Activated CD8-positive, alpha-beta T cell treated with anti-CD3 and anti-CD28 coated beads for 36 hours (primary cell): ENCODE measurements at regions not wholly inside any gene's neighbourhood (a gene's known extent, or its start where the extent isn't known, plus 50 kb on each side); places are given as distances from the start of the nearest gene placed in this dataset.
"Not testable (repeated sequence)": the region's sequence is repeated elsewhere in the genome, so short reads cannot be mapped to it uniquely, and the experiment has no call there.

Source experiments
- ATAC-seq: fragments of 200-7000 bp; cut with Tn5 transposase; one replicate; pipeline ENCODE4 v1.10.0; 2021; ENCODE audit warnings: mild to moderate bottlenecking, moderate library complexity
- CTCF ChIA-PET: fragments of 350-600 bp; sonication (Branson Sonifier 250); formaldehyde crosslinking; loops from one replicate; lab custom pipeline; 2021; ENCODE audit warnings: antibody characterized with exemption; lab: Charles Lee
- POLR2A ChIA-PET: fragments of 350-600 bp; sonication (Branson Sonifier 250); formaldehyde crosslinking; loops from one replicate; lab custom pipeline; 2021; ENCODE audit warnings: antibody characterized with exemption; lab: Charles Lee
- DNase-seq: peaks from one replicate; pipeline ENCODE4 v3.0.0-alpha.2; 2020
- H3K27ac Mint-ChIP-seq: one replicate; pipeline ENCODE4 v1.8.0; 2021; ENCODE audit warnings: mild to moderate bottlenecking, mixed read lengths
- H3K27me3 Mint-ChIP-seq: one replicate; pipeline ENCODE4 v1.8.0; 2021; ENCODE audit warnings: mixed read lengths
- H3K36me3 Mint-ChIP-seq: one replicate; pipeline ENCODE4 v1.8.0; 2021; ENCODE audit warnings: low read depth, mixed read lengths
- H3K4me1 Mint-ChIP-seq: one replicate; pipeline ENCODE4 v1.8.0; 2021; ENCODE audit warnings: low read depth, mixed read lengths
- H3K4me3 Mint-ChIP-seq: one replicate; pipeline ENCODE4 v1.8.0; 2021; ENCODE audit warnings: mild to moderate bottlenecking, moderate library complexity, mixed read lengths
- H3K9me3 Mint-ChIP-seq: one replicate; pipeline ENCODE4 v1.8.0; 2021; ENCODE audit warnings: mixed read lengths
- CTCF ChIP-seq: fragments of 200-600 bp; IDR thresholded peaks from one replicate; pipeline ENCODE4 v1.8.0; 2022; ENCODE audit warnings: antibody characterized with exemption, mild to moderate bottlenecking
- intact Hi-C: fragments of 100-400 bp; cut with micrococcal nuclease; formaldehyde crosslinking; loops from one replicate; pipeline ENCODE4 v1.10.0; 2022

- no peaks in the 10 kb centered on the region for H3K36me3 Mint-ChIP-seq
- DNase-seq: no peak
- ChIA-PET POLR2A (no interaction called here), CTCF (no interaction called here)
- intact Hi-C loops: no loop called here
- ATAC-seq: no peak
- H3K4me1 Mint-ChIP-seq: no peaks in the 10 kb centered on the region
- no peaks in the 10 kb centered on the region for H3K27me3 Mint-ChIP-seq
- no peaks in the 10 kb centered on the region for H3K9me3 Mint-ChIP-seq
- H3K4me3 Mint-ChIP-seq: no peak overlapping the region
- no peak overlapping the region for H3K27ac Mint-ChIP-seq
- no peak for TF ChIP-seq CTCF
Observed at GRCh38 chr2:103176294-103176915, 414.6 kb downstream of the TMEM182 start.

- Mint-ChIP-seq H3K9me3 (no peaks in the 10 kb centered on the region), H3K4me3 (no peak overlapping the region), H3K4me1 (no peaks in the 10 kb centered on the region), H3K36me3 (no peaks in the 10 kb centered on the region), H3K27ac (no peak overlapping the region), H3K27me3 (no peaks in the 10 kb centered on the region)
- POLR2A ChIA-PET: no interaction called here
- DNase-seq (no peak), ATAC-seq (no peak)
- no peak for TF ChIP-seq CTCF
- intact Hi-C loops: no loop called here
- CTCF ChIA-PET: interaction anchor here (2.2 kb wide), 1 partner anchor 19 kb away, joined by 5 read pairs; no protein-coding TSS in a partner anchor
Observed at GRCh38 chr2:103179798-103180197, 418.0 kb downstream of the TMEM182 start.

GRCh38 chr2:103183061-103183460, 421.2 kb downstream of the TMEM182 start:
- POLR2A ChIA-PET: no interaction called here

GRCh38 chr2:103196802-103197201, 435.0 kb downstream of the TMEM182 start:
- H3K4me3 Mint-ChIP-seq: no peak overlapping the region
- POLR2A ChIA-PET: no interaction called here
- TF ChIP-seq CTCF: no peak
- no peaks in the 10 kb centered on the region for H3K36me3 Mint-ChIP-seq
- H3K27ac Mint-ChIP-seq: no peak overlapping the region
- DNase-seq (no peak), ATAC-seq (no peak)
- H3K9me3 Mint-ChIP-seq: peaks cover 5% of the 10 kb centered on the region
- H3K4me1 Mint-ChIP-seq: no peaks in the 10 kb centered on the region
- CTCF ChIA-PET: no interaction called here
- intact Hi-C loops: no loop called here
- no peaks in the 10 kb centered on the region for H3K27me3 Mint-ChIP-seq

More at GRCh38 chr2:103183061-103183460, 421.2 kb downstream of the TMEM182 start:
- no peaks in the 10 kb centered on the region for H3K4me1 Mint-ChIP-seq
- DNase-seq (no peak), ATAC-seq (no peak)
- intact Hi-C loops: no loop called here
- CTCF ChIA-PET: no interaction called here
- H3K27me3 Mint-ChIP-seq: no peaks in the 10 kb centered on the region
- TF ChIP-seq CTCF: no peak
- H3K9me3 Mint-ChIP-seq: peaks cover under 1% of the 10 kb centered on the region
- no peak overlapping the region for H3K4me3 Mint-ChIP-seq
- H3K36me3 Mint-ChIP-seq: no peaks in the 10 kb centered on the region
- no peak overlapping the region for H3K27ac Mint-ChIP-seq

GRCh38 chr2:103200774-103201173, 438.9 kb downstream of the TMEM182 start:
- intact Hi-C loops, DNase-seq, CTCF ChIA-PET, H3K27ac Mint-ChIP-seq, POLR2A ChIA-PET, H3K36me3 Mint-ChIP-seq, ATAC-seq, H3K4me3 Mint-ChIP-seq, H3K4me1 Mint-ChIP-seq, H3K27me3 Mint-ChIP-seq: not testable (repeated sequence)
- H3K9me3 Mint-ChIP-seq: peaks cover 18% of the 10 kb centered on the region
